WERI-Rb-1 (cell line): ENCODE measurements at regions not wholly inside any gene's neighbourhood (a gene's known extent, or its start where the extent isn't known, plus 50 kb on each side); places are given as distances from the start of the nearest gene placed in this dataset.
A peak's percentile ranks its signal among the peaks of the same experiment; 100 is the strongest.

Experiments
- DNase-seq: peaks from one replicate; pipeline ENCODE4 v3.0.0-alpha.2; 2020
- H3K27ac ChIP-seq: fragments of 250-450 bp; sonication (Bioruptor Pico); 2 replicates; pipeline ENCODE4 v1.5.1; 2020; ENCODE audit warnings: mild to moderate bottlenecking, moderate library complexity
- H3K27me3 ChIP-seq: fragments of 250-450 bp; sonication (Bioruptor Pico); 2 replicates; pipeline ENCODE4 v1.5.1; 2021; ENCODE audit warnings: mild to moderate bottlenecking, low read depth, moderate library complexity; ENCODE audit not compliant: insufficient read depth, severe bottlenecking
- H3K36me3 ChIP-seq: fragments of 250-450 bp; sonication (Bioruptor Pico); 2 replicates; pipeline ENCODE4 v1.5.1; 2020; ENCODE audit warnings: mild to moderate bottlenecking, moderate library complexity
- H3K4me3 ChIP-seq: 2 replicates; pipeline ENCODE4 v1.5.1; 2011; ENCODE audit warnings: low read depth, mild to moderate bottlenecking, control low read depth, low read length
- H3K9me3 ChIP-seq: fragments of 250-450 bp; sonication (Bioruptor Pico); 2 replicates; pipeline ENCODE4 v1.5.1; 2021; ENCODE audit warnings: mild to moderate bottlenecking, moderate library complexity; ENCODE audit not compliant: severe bottlenecking
- CTCF ChIP-seq: IDR thresholded peaks from 2 replicates; pipeline ENCODE4 v1.5.1; 2011; ENCODE audit warnings: low read depth, mild to moderate bottlenecking, control low read depth, inconsistent platforms, low read length

- TF ChIP-seq CTCF, result no peak
- Histone ChIP-seq H3K36me3 (no peaks in the 10 kb centered on the region), H3K27ac (no peak overlapping the region), H3K9me3 (no peaks in the 10 kb centered on the region), H3K27me3 (no peaks in the 10 kb centered on the region), H3K4me3 (no peak overlapping the region)
- DNase-seq, result no peak
These were observed 255.2 kb upstream of the NAV3 start for GRCh38 chr12:77575376-77575919.

GRCh38 chr12:77572371-77572770, 258.3 kb upstream of the NAV3 start:
- no peak for TF ChIP-seq CTCF
- H3K9me3 ChIP-seq, result no peaks in the 10 kb centered on the region

GRCh38 chr12:77571768-77572167, 258.9 kb upstream of the NAV3 start:
- Histone ChIP-seq H3K9me3 (no peaks in the 10 kb centered on the region), H3K4me3 (no peak overlapping the region), H3K27me3 (no peaks in the 10 kb centered on the region), H3K36me3 (no peaks in the 10 kb centered on the region), H3K27ac (no peak overlapping the region)
- no peak for DNase-seq
- no peak for TF ChIP-seq CTCF

More at GRCh38 chr12:77572371-77572770, 258.3 kb upstream of the NAV3 start:
- Histone ChIP-seq H3K4me3 (no peak overlapping the region), H3K27ac (no peak overlapping the region), H3K27me3 (no peaks in the 10 kb centered on the region), H3K36me3 (no peaks in the 10 kb centered on the region)
- no peak for DNase-seq

GRCh38 chr12:77571127-77571526, 259.6 kb upstream of the NAV3 start:
- Histone ChIP-seq H3K27me3 (no peaks in the 10 kb centered on the region), H3K4me3 (no peak overlapping the region), H3K9me3 (no peaks in the 10 kb centered on the region), H3K27ac (no peak overlapping the region), H3K36me3 (no peaks in the 10 kb centered on the region)
- DNase-seq, result no peak
- TF ChIP-seq CTCF, result no peak

- no peak overlapping the region for H3K27ac ChIP-seq
- H3K4me3 ChIP-seq, result no peak overlapping the region
- no peaks in the 10 kb centered on the region for H3K27me3 ChIP-seq
- DNase-seq, result no peak
- H3K36me3 ChIP-seq, result no peaks in the 10 kb centered on the region
- no peaks in the 10 kb centered on the region for H3K9me3 ChIP-seq
- no peak for TF ChIP-seq CTCF
These were observed 260.8 kb upstream of the NAV3 start for GRCh38 chr12:77569876-77570275.

- H3K4me3 ChIP-seq, result no peak overlapping the region
- 0 out of 2 replicates have a peak, but pooled peaks have one; percentile 2 for TF ChIP-seq CTCF
These were observed 270.0 kb upstream of the NAV3 start for GRCh38 chr12:77560714-77561113.

More at GRCh38 chr12:77560714-77561113, 270.0 kb upstream of the NAV3 start:
- H3K36me3 ChIP-seq, result no peaks in the 10 kb centered on the region
- DNase-seq, result no peak
- no peak overlapping the region for H3K27ac ChIP-seq
- H3K27me3 ChIP-seq, result no peaks in the 10 kb centered on the region
- H3K9me3 ChIP-seq, result peaks cover 3% of the 10 kb centered on the region
